Endothelial cell (in vitro differentiated cells): ENCODE measurements at regions not wholly inside any gene's neighbourhood (a gene's known extent, or its start where the extent isn't known, plus 50 kb on each side); places are given as distances from the start of the nearest gene placed in this dataset.

ENCODE experiments used
- DNase-seq: peaks from one replicate; pipeline ENCODE4 v3.0.0; 2021; ENCODE audit warnings: low spot score
- H3K27ac Mint-ChIP-seq: one replicate; pipeline ENCODE4 v1.8.0; 2021; ENCODE audit warnings: mixed read lengths, inconsistent platforms; ENCODE audit not compliant: unreplicated experiment
- H3K27me3 Mint-ChIP-seq: one replicate; pipeline ENCODE4 v1.8.0; 2021; ENCODE audit warnings: mild to moderate bottlenecking, moderate library complexity, mixed read lengths, inconsistent platforms; ENCODE audit not compliant: unreplicated experiment
- H3K36me3 Mint-ChIP-seq: one replicate; pipeline ENCODE4 v1.8.0; 2021; ENCODE audit warnings: mild to moderate bottlenecking, low read depth, mixed read lengths, inconsistent platforms; ENCODE audit not compliant: unreplicated experiment
- H3K4me1 Mint-ChIP-seq: one replicate; pipeline ENCODE4 v1.8.0; 2021; ENCODE audit warnings: mild to moderate bottlenecking, mixed read lengths, inconsistent platforms; ENCODE audit not compliant: unreplicated experiment
- H3K4me3 Mint-ChIP-seq: one replicate; pipeline ENCODE4 v1.8.0; 2021; ENCODE audit warnings: mild to moderate bottlenecking, mixed read lengths, inconsistent platforms; ENCODE audit not compliant: unreplicated experiment
- H3K9me3 Mint-ChIP-seq: one replicate; pipeline ENCODE4 v1.8.0; 2021; ENCODE audit warnings: mixed read lengths, inconsistent platforms; ENCODE audit not compliant: unreplicated experiment
- CTCF ChIP-seq: fragments of 200-600 bp; sonication (generic); IDR thresholded peaks from one replicate; pipeline ENCODE4 v1.5.0; 2021; ENCODE audit warnings: antibody characterized with exemption; ENCODE audit not compliant: unreplicated experiment

- Mint-ChIP-seq H3K36me3 (no peaks in the 10 kb centered on the region), H3K4me1 (no peaks in the 10 kb centered on the region), H3K4me3 (no peak overlapping the region), H3K27ac (no peak overlapping the region), H3K9me3 (no peaks in the 10 kb centered on the region), H3K27me3 (no peaks in the 10 kb centered on the region)
- no peak for DNase-seq
- TF ChIP-seq CTCF, result no peak
These were observed 629.8 kb upstream of the PCDH9 start for GRCh38 chr13:67859904-67860303.

- H3K36me3 Mint-ChIP-seq, result no peaks in the 10 kb centered on the region
- TF ChIP-seq CTCF, result no peak
- no peaks in the 10 kb centered on the region for H3K27me3 Mint-ChIP-seq
- no peak overlapping the region for H3K27ac Mint-ChIP-seq
- no peaks in the 10 kb centered on the region for H3K9me3 Mint-ChIP-seq
- H3K4me3 Mint-ChIP-seq, result no peak overlapping the region
- no peaks in the 10 kb centered on the region for H3K4me1 Mint-ChIP-seq
- no peak for DNase-seq
These were observed 627.6 kb upstream of the PCDH9 start for GRCh38 chr13:67857581-67858310.

GRCh38 chr13:67856955-67857354 lies 626.8 kb upstream of the PCDH9 start:
- Mint-ChIP-seq H3K9me3 (no peaks in the 10 kb centered on the region), H3K4me3 (no peak overlapping the region), H3K36me3 (no peaks in the 10 kb centered on the region), H3K27ac (no peak overlapping the region), H3K27me3 (peaks cover 3% of the 10 kb centered on the region), H3K4me1 (no peaks in the 10 kb centered on the region)
- TF ChIP-seq CTCF, result no peak
- DNase-seq, result no peak

- DNase-seq, result no peak
- no peak overlapping the region for H3K27ac Mint-ChIP-seq
- H3K36me3 Mint-ChIP-seq, result no peaks in the 10 kb centered on the region
- H3K27me3 Mint-ChIP-seq, result peaks cover 3% of the 10 kb centered on the region
- H3K4me3 Mint-ChIP-seq, result no peak overlapping the region
- no peaks in the 10 kb centered on the region for H3K4me1 Mint-ChIP-seq
- no peak for TF ChIP-seq CTCF
- H3K9me3 Mint-ChIP-seq, result no peaks in the 10 kb centered on the region
These were observed 625.7 kb upstream of the PCDH9 start for GRCh38 chr13:67855741-67856238.

DNA sequence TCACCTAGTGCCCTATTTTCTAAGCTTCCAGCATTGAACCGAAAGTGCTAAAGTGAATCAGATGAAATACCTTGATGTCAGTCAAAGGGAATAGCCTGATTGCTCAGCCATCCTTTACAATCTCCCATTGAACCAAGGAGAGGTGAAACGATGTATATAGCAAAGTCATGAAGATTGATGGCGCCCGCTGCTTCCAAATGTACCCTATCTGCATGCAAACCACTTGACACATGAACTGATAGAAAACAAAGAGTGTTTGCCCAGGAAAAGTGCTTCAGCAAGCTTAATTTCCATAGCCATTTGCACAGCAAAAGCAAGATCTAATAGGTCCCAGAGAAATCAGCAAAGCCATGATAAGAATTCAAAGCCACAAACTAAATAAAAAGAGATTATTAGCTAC lies 624.9 kb upstream of the PCDH9 start:
- H3K27me3 Mint-ChIP-seq, result peaks cover 3% of the 10 kb centered on the region
- H3K4me3 Mint-ChIP-seq, result no peak overlapping the region
- no peaks in the 10 kb centered on the region for H3K36me3 Mint-ChIP-seq
- H3K4me1 Mint-ChIP-seq, result no peaks in the 10 kb centered on the region
- no peak for DNase-seq
- no peak for TF ChIP-seq CTCF
- no peaks in the 10 kb centered on the region for H3K9me3 Mint-ChIP-seq
- H3K27ac Mint-ChIP-seq, result no peak overlapping the region
